ENCODE measurements at regions not wholly inside any gene's neighbourhood (a gene's known extent, or its start where the extent isn't known, plus 50 kb on each side); places are given as distances from the start of the nearest gene placed in this dataset.

- DNase-seq: no peak
Observed at GRCh38 chr18:38369772-38370690, 804.4 kb upstream of the CELF4 start.

GRCh38 chr18:38368886-38369285 is 803.3 kb upstream of the CELF4 start:
- DNase-seq: no peak

- no peak for DNase-seq
Observed at GRCh38 chr18:38368246-38368645, 802.6 kb upstream of the CELF4 start.

DNA sequence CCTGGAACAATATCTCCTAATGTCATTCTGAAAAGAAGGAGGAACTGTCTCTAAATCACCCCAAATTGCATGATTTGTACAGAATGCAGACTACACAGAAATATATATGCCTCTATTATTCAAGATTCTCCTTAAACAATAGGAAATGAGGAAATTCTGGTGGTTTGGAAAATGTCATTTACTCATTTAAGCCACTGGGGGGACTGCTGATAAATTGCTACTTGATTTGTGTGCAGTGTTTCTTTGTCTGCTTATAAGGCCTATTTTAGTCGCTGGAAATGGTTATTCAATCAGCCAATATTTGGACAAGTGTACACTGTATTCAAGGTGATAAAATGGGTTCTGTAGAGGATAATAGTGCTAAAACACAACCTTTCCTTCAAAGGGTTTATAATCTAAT is 801.9 kb upstream of the CELF4 start:
- DNase-seq: no peak

DNA sequence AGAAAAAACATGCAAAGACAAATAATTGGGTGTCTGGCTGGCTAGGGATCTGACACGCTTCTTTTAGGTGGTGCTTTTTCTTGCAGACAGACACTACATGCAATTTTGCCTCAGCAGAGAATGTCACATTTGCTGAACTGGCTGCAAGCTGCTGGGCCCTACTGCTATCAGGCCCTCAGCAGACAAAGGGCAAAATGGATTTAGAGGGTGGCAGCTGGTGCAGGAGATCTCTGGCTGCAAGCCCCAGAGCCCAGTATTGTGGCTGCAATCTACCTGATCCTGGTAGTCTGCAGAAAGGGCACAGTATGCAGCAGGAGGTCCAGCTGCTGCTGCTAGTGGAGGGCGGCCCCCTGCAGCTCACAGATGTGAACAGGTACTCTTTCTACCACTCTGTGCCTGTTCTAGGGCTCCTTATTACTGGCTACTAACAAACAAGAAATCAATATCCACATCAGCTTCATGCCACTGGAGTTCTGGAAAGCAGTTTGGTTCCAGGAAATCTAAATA is 796.7 kb upstream of the CELF4 start:
- no peak for DNase-seq

DNA sequence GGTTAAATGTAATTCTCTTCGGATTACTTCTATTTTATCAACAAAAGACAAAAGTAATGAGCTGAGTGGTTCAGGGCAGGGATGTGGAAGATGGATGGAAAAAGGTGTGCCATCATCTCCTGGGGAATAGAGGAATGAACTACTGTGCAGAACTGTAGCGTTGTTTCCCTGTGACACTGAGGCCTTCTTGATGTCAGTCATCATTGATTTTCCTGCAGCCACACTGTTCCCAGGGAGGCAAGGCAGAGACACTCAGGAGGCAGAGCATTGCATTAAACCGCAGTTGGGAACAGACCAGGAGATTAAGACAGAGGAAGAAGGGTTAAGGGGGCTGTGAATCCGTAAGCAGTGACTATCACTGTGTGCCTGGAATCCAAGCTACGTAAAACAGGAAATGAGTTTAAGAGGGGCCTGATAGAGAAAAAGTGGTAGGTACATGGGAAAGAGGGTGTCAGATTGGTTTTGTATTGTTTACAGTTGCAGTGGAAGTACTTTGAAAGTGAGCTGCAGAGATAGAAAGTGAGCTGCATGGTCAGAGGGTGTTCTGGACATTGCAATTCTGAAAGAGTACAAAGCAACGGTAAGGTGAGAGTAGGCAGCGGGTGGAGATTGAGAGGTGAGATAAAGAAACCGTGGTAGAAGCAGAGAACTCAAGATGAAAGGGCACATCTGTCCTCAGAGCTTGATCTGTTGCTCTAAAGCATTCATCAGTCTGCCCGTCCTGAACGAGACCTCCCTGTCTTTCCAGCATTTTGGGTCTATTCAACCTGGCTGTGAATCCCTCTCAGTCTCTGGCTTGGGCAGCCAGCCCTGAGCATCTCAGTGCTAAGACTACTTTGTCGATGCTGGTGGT is 793.4 kb upstream of the CELF4 start:
- DNase-seq: no peak

DNA sequence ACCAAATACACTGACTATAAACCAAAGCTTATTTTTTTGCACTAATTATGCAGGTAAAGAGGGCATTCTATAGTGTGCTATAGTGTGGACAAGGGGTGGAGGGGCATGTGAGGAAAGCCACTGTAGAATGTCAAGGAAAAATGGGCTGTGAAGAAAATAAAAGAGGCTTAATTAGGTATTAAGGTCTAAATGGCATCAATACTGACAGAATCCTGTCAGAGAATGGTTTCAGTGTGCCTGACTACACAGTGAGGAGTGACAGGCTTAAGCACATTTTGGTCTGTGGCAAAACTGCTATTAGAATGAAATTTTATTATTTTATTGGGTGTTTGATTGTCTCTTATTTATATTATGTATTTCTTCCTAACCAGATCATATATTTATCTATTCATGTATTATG is 787.6 kb upstream of the CELF4 start:
- DNase-seq: no peak

DNA sequence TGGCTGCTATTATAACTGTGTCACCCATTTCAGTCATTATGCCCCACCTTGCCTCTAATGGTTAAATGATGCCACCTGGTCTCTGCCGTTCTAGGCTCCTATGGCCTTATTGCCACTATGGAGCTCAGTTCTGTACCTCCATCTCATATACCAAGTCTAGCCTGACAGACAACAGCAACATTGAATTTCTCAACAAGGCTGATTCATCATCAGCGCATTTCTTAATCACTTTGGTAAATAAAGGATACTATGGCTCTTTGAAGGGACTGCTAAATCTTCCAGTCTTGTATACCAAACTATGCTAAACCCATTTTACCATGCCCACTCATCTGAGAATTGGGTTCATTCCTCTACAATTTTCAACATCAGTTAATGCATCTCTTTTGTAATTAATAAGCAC is 784.5 kb upstream of the CELF4 start:
- no peak for DNase-seq

- DNase-seq: no peak
Observed at GRCh38 chr18:38330573-38330972, 765.0 kb upstream of the CELF4 start.

DNA sequence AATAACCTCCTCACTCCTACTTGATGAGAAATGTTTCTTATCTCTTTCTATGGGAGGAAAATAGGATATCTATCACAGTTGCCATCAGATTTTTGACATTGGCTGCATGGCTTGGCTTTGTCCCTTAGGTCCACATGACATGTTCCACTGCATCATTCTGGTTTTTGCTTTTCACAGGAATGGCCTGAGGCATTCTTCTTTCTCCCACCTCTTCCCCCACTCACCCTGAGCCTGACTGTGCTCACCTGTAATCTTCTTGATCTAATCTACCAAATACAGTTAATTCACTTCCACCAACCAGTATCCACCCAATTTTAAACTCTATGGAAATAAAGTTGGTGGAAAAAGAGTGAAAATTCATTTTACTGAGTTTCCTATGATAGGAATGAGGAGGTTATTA is 763.5 kb upstream of the CELF4 start:
- no peak for DNase-seq

DNA sequence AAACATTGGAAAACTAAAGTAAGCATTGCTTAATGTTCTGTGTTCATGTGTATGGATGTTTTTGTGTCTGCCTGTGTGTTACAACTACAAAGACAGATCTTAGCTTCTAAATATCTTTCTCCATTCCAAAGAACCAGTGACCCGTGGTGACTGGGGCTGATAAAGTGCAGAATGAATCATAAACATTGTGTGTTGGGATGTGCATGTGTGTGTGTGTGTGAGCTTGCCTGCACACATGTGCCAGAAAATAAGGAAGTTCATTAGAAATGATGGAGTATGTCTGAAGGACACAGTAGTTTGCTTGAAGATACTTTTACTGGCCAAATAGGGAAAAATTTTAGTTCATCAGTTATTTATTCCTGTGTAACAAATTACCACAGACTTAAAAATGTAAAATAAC is 756.6 kb upstream of the CELF4 start:
- no peak for DNase-seq

GRCh38 chr18:38321262-38321661 is 755.7 kb upstream of the CELF4 start:
- no peak for DNase-seq

GRCh38 chr18:38318416-38318815 is 752.8 kb upstream of the CELF4 start:
- DNase-seq: no peak

GRCh38 chr18:38313831-38314230 is 748.2 kb upstream of the CELF4 start:
- no peak for DNase-seq

GRCh38 chr18:38312532-38312931 is 746.9 kb upstream of the CELF4 start:
- DNase-seq: no peak

DNA sequence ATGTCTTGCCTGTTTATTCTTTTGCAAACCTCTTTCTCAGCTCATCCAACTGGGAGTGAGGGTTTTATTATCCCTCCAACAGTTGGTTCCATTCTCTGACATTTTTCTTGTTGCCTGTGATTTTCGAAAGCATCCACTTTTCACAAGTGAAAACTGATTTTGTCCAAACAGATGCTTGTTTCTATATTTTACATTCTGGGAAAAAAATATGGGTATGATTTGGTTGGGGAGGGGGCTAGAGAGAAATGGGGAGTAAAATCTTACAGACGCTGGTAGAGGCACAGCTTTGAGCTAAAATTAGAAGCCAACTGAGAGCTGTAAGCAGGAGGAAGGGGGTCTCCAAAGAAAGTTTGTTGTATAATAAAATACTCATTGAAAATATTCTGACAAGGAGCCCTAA is 745.3 kb upstream of the CELF4 start:
- DNase-seq: no peak

DNA sequence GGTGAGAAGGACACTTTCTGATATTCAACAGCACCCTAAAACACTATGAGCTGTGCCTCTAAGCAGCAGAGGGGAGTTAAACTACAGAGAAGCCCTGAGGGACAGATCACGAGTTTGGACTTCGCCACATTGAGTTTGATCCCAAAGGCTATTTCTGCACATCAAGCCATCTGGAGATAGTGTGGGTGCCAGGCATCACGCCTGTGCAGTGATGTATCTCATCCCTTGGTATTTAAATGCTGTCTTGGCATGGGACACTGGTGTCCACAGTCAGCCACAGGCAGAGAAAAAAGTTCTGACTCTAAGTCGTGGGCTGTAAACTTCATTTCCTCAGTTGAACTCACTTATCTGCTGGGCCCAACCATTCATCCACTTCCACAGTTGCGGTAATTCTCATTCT is 742.3 kb upstream of the CELF4 start:
- no peak for DNase-seq

DNA sequence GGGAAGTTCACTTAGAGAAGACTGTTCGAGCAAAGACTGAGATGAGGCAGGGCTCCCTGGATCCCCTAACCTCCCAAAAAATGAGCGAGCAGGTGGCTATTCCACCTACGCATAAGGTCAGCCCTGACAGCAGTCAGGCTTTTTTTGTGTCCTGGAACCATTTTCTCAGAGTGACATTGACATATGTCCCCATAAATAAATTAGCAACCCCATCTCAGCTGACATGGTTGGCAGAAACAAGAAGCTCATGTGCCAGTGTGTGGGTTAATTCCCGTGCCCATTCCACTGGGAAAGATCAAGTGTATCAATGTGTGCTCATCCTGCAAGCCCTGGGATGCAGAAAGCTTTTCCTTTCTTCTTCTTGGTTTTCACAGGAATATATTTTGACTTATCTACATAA is 740.4 kb upstream of the CELF4 start:
- no peak for DNase-seq

DNA sequence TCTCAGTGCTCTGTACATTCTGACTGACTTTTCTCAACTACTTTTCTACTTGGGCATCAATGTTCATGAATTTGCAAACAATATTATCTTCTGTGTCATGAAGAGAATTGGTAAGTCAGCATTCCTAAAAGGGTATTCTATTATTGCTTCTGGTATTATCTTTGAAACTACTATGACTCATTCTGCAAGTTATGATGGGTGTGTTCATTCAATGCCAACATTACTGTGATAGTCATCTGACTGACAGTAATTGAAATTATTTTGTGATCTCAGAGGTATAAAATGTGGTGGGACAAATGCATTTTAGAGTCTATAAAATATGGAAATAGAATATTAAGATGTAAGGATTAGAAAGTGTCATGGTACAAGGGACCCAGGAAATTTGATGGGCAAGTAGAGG is 736.0 kb upstream of the CELF4 start:
- no peak for DNase-seq

DNA sequence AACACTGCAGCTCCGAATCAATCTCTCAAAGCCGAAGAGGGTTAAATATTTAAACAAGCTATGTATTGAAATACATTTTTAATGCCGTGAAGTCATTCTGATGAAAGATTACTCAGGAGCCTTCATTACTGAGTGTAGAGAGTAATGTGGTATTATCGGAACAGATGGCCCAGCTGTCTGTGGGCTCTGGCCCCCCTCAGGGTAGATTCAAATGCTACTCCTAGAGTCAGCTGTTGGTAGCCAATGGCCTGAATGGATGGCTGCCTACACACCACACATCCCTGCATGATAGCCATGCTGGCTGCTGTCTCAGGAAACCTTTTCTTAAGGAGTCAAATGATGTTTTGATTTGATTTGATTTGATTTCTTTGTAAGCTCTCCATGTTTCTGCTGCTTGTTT is 732.3 kb upstream of the CELF4 start:
- DNase-seq: no peak

DNA sequence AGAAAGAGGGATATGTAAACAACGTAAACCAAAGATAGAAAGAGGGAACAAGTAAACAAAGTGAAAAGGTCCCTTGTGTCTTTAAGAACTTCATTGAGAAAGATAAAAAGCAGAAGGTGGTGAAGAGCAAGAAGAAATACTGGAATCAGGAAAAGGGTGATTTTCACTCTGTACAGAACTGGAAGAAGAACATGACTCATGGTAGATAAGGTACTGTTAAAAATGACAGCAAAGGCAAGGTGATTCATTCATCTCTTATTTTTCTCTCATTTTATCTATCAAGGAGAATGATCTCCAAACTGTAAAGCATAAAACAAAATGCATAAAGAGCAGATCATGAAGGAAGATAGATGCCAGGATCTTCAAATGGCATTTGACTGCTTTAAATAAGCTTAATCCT is 724.6 kb upstream of the CELF4 start:
- DNase-seq: no peak

DNA sequence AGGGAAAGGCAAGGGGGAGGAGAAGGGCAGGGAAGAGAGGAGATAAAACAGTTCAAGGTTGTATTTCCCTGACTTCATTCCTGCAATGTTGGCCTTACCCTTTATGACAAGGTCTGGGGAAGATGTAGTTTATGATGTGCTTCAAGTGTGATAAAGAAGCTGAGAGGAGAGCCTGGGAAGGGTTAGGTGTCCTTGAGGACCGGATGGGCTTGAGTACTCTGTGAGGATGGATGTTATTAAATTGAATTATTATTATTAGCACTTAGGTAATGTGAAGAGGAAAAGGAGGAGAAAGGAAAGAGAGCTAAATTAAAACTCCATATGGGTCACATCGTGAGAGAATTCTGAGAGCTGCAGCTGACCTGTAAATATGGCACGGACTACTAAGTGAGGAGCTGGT is 719.4 kb upstream of the CELF4 start:
- DNase-seq: no peak

DNA sequence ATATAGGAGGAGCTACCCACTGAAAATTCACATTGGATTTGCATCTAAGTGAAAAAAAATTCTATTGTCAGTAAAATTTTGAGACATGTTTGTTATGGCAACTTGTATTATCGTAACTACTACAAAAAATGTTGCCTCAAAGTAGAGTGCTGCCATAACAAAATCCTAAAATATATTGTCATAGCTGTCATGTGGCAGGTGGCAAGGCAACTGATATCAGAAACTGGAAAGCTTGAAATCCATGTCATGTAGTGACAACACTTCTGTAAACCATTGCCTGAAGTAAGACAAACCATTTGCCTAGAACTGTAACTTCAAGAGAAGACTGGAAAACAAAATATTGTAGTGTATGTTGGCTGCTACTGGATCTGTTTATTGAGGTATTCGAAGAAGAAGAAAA is 697.5 kb upstream of the CELF4 start:
- no peak for DNase-seq

DNA sequence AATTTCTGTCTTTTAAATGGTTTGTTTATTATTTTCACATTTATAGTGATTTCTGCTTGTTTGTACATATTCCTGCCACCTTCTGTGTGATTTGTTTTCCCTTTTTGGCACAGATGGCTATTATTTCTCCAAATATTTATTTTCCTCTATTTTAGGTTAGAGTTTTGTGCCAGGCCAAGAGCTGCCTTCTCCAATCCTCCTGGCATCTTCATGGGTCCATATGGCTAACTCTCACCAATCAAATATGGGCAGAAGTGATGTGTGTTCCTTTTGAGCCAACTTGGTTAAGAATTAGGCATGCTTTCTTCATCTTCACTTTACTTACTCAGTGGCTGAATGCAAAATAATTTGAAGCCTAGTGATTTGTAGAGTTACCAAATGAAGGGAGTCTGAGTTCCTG is 697.1 kb upstream of the CELF4 start:
- DNase-seq: no peak

Measured in hippocampal formation (tissue), 2 donors.